Caco-2 (cell line): ENCODE measurements at regions not wholly inside any gene's neighbourhood (a gene's known extent, or its start where the extent isn't known, plus 50 kb on each side); places are given as distances from the start of the nearest gene placed in this dataset.

Experiments used
- BruUV-seq: library from RNA; stranded (reverse); fragments of 400-500 nt; replicated peaks from 2 replicates; lab custom pipeline; 2021; lab: Mats Ljungman, UMichigan
- CTCF ChIA-PET: fragments of 300-600 bp; sonication (Branson Sonifier 250); formaldehyde crosslinking; loops from one replicate; lab custom pipeline; 2022; ENCODE audit warnings: antibody characterized with exemption; lab: Charles Lee
- POLR2A ChIA-PET: fragments of 300-600 bp; sonication (Branson Sonifier 250); formaldehyde crosslinking; loops from one replicate; lab custom pipeline; 2022; ENCODE audit warnings: antibody characterized with exemption; lab: Charles Lee
- DNase-seq, 2 experiments: peaks; one replicate each; pipeline versions ENCODE4 v3.0.0 to v3.0.0-alpha.2; 2020 to 2022
- H3K27me3 ChIP-seq: replicated peaks from 2 replicates; pipeline ENCODE4 v1.6.0; 2011; ENCODE audit warnings: low read length; ENCODE audit not compliant: control insufficient read depth, insufficient read depth
- H3K36me3 ChIP-seq: 2 replicates; pipeline ENCODE4 v1.5.1; 2011; ENCODE audit warnings: low read length; ENCODE audit not compliant: control insufficient read depth, insufficient read depth
- H3K4me1 ChIP-seq: fragments of 250-450 bp; sonication (Bioruptor Pico); 2 replicates; pipeline ENCODE4 v1.5.1; 2020; ENCODE audit warnings: mild to moderate bottlenecking
- H3K4me3 ChIP-seq: 2 replicates; pipeline ENCODE4 v1.5.1; 2011; ENCODE audit warnings: low read depth, mild to moderate bottlenecking, control low read depth, low read length
- H3K9me3 ChIP-seq: fragments of 250-450 bp; sonication (Bioruptor Pico); 2 replicates; pipeline ENCODE4 v1.5.1; 2020; ENCODE audit warnings: mild to moderate bottlenecking, moderate library complexity
- H3K27ac Mint-ChIP-seq: one replicate; pipeline ENCODE4 v1.8.0; 2022; ENCODE audit warnings: mixed read lengths; ENCODE audit not compliant: unreplicated experiment
- H3K27me3 Mint-ChIP-seq: one replicate; pipeline ENCODE4 v1.8.0; 2022; ENCODE audit warnings: mixed read lengths; ENCODE audit not compliant: insufficient read depth, unreplicated experiment
- H3K36me3 Mint-ChIP-seq: one replicate; pipeline ENCODE4 v1.8.0; 2022; ENCODE audit warnings: mild to moderate bottlenecking, mixed read lengths; ENCODE audit not compliant: insufficient read depth, unreplicated experiment
- H3K4me1 Mint-ChIP-seq: one replicate; pipeline ENCODE4 v1.8.0; 2022; ENCODE audit warnings: low read depth, mixed read lengths; ENCODE audit not compliant: unreplicated experiment
- H3K4me3 Mint-ChIP-seq: one replicate; pipeline ENCODE4 v1.8.0; 2022; ENCODE audit warnings: mild to moderate bottlenecking, moderate library complexity, mixed read lengths; ENCODE audit not compliant: unreplicated experiment
- H3K9me3 Mint-ChIP-seq: one replicate; pipeline ENCODE4 v1.8.0; 2022; ENCODE audit warnings: mixed read lengths; ENCODE audit not compliant: unreplicated experiment
- CTCF ChIP-seq, 2 experiments: fragments of 200-600 bp in 1 of 2; IDR thresholded peaks; 1 replicate in 1 of 2; 2 replicates in 1 of 2; pipeline versions ENCODE4 v1.5.1 to v1.8.0; 2011 to 2022; ENCODE audit warnings: antibody characterized with exemption in 1 of 2, control low read depth in 1 of 2, inconsistent platforms in 1 of 2, low read depth in 1 of 2, low read length in 1 of 2, mild to moderate bottlenecking in 1 of 2, moderate library complexity in 1 of 2; ENCODE audit not compliant: insufficient read depth in 1 of 2, severe bottlenecking in 1 of 2, unreplicated experiment in 1 of 2
- intact Hi-C: fragments of 100-400 bp; cut with micrococcal nuclease; formaldehyde crosslinking; loops from one replicate; pipeline ENCODE4 v1.10.0; 2022; ENCODE audit not compliant: unreplicated experiment

- intact Hi-C loops, result loop anchor here (10.0 kb wide), 3 partner anchors 135 to 355 kb away; partner anchors contain the start of gene RHOU
- POLR2A ChIA-PET, result no interaction called here
- H3K9me3 ChIP-seq, result no peaks in the 10 kb centered on the region
- no peaks in the 10 kb centered on the region for H3K27me3 ChIP-seq
- H3K4me1 ChIP-seq, result peaks cover 24% of the 10 kb centered on the region
- Mint-ChIP-seq H3K27me3 (no peaks in the 10 kb centered on the region), H3K4me1 (peaks cover 41% of the 10 kb centered on the region), H3K27ac (no peak overlapping the region), H3K4me3 (no peak overlapping the region), H3K9me3 (peaks cover 2% of the 10 kb centered on the region), H3K36me3 (peaks cover 7% of the 10 kb centered on the region)
- CTCF ChIA-PET, result no interaction called here
- BruUV-seq, result no TSS peak
- DNase-seq, result no peak
- no peak overlapping the region for H3K4me3 ChIP-seq
- TF ChIP-seq CTCF (IDR thresholded peaks at IDR 0.05; ENCODE audit: insufficient read depth in 1 of 2, low read depth in 1 of 2, low read length in 1 of 2, severe bottlenecking in 1 of 2, unreplicated experiment in 1 of 2), result no peak
- H3K36me3 ChIP-seq, result no peaks in the 10 kb centered on the region
Measured at GRCh38 chr1:229089586-229090208, 181.2 kb upstream of the RAB4A start.

GRCh38 chr1:229091721-229092136, 179.2 kb upstream of the RAB4A start:
- ChIA-PET CTCF (no interaction called here), POLR2A (no interaction called here)
- H3K36me3 ChIP-seq, result no peaks in the 10 kb centered on the region
- H3K4me3 ChIP-seq, result no peak overlapping the region
- no peaks in the 10 kb centered on the region for H3K27me3 ChIP-seq
- Mint-ChIP-seq H3K4me3 (no peak overlapping the region), H3K27ac (no peak overlapping the region), H3K27me3 (no peaks in the 10 kb centered on the region), H3K36me3 (peaks cover 7% of the 10 kb centered on the region), H3K9me3 (no peaks in the 10 kb centered on the region), H3K4me1 (peaks cover 50% of the 10 kb centered on the region)
- BruUV-seq, result no TSS peak
- no peak for DNase-seq
- peaks cover 29% of the 10 kb centered on the region for H3K4me1 ChIP-seq
- no peak for TF ChIP-seq CTCF (IDR thresholded peaks at IDR 0.05; ENCODE audit: insufficient read depth in 1 of 2, low read depth in 1 of 2, low read length in 1 of 2, severe bottlenecking in 1 of 2, unreplicated experiment in 1 of 2)
- H3K9me3 ChIP-seq, result peaks cover 10% of the 10 kb centered on the region
- intact Hi-C loops, result loop anchor here (10.0 kb wide), 3 partner anchors 133 to 357 kb away; partner anchors contain the start of gene RHOU

GRCh38 chr1:229092377-229093237, 178.3 kb upstream of the RAB4A start:
- Mint-ChIP-seq H3K4me3 (no peak overlapping the region), H3K36me3 (peaks cover 7% of the 10 kb centered on the region), H3K27ac (peak overlapping the region; percentile 75), H3K9me3 (no peaks in the 10 kb centered on the region), H3K4me1 (peaks cover 50% of the 10 kb centered on the region), H3K27me3 (no peaks in the 10 kb centered on the region)
- no peaks in the 10 kb centered on the region for H3K36me3 ChIP-seq
- POLR2A ChIA-PET, result no interaction called here
- H3K27me3 ChIP-seq, result no peaks in the 10 kb centered on the region
- peaks cover 10% of the 10 kb centered on the region for H3K9me3 ChIP-seq
- peaks cover 29% of the 10 kb centered on the region for H3K4me1 ChIP-seq
- no TSS peak for BruUV-seq
- no peak overlapping the region for H3K4me3 ChIP-seq
- no peak for TF ChIP-seq CTCF (IDR thresholded peaks at IDR 0.05; ENCODE audit: insufficient read depth in 1 of 2, low read depth in 1 of 2, low read length in 1 of 2, severe bottlenecking in 1 of 2, unreplicated experiment in 1 of 2)
- CTCF ChIA-PET, result no interaction called here
- no peak for DNase-seq
- intact Hi-C loops, result loop anchor here (10.0 kb wide), 3 partner anchors 132 to 358 kb away; partner anchors contain the start of gene RHOU
